HTR-8/SVneo (cell line): ENCODE measurements at regions not wholly inside any gene's neighbourhood (a gene's known extent, or its start where the extent isn't known, plus 50 kb on each side); places are given as distances from the start of the nearest gene placed in this dataset.
A peak's percentile ranks its signal among the peaks of the same experiment; 100 is the strongest.
"Not testable (repeated sequence)": the region's sequence is repeated elsewhere in the genome, so short reads cannot be mapped to it uniquely, and the experiment has no call there.

ENCODE experiments used
- DNase-seq: peaks from one replicate; pipeline ENCODE4 v3.0.0; 2011; ENCODE audit warnings: low spot score, mixed read lengths; ENCODE audit not compliant: insufficient read length
- FAIRE-seq: peaks from 2 replicates; lab custom pipeline; 2011; peaks lifted over from hg19 to GRCh38; lab: Jason Lieb, UNC

DNA sequence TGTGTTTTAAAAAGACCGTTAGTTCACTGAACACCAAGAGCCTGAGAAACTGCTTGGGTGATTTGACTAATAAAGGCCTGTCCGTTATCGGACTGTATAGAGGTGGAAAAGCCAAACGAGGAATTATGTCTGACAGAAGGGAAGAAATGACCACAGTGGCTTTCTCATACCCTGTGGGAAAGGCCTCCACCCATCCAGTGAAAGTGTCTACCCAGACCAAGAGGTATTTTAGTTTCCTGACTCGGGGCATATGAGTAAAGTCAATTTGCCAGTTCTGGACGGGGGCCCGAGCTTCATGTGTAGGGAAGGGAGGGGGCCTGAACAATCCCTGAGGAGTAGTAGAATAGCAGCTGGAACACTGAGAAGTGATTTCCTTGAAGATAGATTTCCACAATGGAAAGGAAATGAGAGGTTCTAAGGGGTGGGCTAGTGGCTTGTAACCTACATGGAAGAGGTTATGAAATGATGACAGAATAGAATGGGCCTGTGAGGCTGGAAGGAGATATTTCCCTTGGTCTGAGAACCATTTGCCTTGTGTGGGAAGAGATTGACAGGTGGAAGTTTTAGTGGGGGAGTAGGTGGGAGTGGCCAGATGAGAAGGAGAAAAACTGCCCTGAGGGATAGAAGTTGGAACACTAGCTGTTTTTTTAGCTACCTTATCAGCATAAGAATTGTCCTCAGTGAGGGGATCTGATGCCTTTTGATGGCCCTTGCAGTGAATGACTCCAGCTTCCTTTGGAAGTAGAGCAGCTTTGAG lies 106.4 kb upstream of the PPM1J start:
- not testable (repeated sequence) for FAIRE-seq

DNA sequence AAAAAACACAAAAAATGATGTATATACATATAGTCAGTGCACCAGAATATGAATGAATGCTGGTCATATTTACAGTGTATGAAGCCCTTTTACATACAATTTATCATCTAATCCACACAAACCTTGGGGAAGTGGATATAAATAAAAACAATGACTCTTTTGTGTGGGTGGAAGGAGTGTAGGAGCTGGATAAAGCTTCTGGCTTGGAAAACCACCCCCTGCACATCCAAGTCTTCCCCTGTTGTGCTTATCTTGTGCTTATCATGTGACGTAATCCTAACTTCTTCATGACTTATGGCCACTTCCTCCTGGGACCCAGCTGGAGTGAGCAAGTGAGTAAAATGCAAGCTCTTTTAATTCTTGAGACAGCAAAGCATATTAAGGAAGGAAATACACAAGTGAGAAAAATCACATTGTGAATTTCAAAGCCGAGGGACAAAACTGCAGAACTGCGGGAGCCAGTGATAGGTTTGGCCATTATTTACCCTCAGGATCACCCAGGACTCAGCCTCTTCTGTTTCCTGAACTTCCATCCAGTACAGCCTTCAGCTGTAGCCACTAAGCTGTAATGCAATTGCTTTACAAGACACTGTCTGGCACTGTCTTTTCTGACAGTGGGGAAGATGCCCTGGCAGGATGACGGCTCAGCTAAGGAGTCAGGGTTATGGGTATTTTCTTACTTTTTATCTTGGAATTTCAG lies 104.0 kb upstream of the PPM1J start:
- DNase-seq: peak; percentile 54
- FAIRE-seq: no peak

More for the DNA sequence above, 106.4 kb upstream of the PPM1J start:
- not testable (repeated sequence) for DNase-seq

DNA sequence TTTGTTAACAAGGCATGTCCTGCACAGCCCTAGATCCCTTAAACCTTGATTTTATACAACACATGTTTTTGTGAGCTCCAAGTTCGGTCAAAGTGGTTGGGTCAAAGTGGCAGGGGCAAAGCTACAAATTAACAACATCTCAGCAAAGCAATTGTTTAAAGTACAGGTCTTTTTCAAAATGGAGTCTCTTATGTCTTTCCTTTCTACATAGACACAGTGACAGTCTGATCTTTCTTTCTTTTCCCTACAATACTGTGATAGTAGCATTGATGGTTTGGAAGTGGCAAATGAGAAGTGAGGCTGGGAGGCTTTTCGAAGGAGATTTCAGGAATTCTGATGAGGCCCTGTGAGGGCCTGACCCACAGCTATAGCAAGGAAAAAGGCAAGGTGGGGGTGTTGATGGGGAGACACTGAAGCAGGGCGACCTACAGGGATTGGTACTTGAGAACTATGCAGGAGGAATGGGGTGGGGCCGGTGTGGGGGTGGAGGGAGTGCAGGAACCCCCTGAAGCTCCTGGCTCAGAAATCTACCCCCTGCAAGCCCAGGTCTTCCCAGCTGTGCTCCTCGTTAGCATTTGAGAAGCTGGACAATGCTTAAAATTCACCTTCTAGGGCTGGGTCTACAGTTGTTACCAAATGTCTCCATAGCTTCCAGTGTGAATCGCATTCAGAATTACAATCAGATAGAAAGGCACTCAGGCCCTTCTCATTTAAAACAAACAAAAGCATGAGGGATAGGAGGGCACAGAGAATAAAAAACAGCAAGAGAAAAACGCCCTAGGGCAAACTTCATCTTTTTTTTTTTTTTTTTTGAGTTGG lies 102.6 kb upstream of the PPM1J start:
- no peak for DNase-seq
- no peak for FAIRE-seq

DNA sequence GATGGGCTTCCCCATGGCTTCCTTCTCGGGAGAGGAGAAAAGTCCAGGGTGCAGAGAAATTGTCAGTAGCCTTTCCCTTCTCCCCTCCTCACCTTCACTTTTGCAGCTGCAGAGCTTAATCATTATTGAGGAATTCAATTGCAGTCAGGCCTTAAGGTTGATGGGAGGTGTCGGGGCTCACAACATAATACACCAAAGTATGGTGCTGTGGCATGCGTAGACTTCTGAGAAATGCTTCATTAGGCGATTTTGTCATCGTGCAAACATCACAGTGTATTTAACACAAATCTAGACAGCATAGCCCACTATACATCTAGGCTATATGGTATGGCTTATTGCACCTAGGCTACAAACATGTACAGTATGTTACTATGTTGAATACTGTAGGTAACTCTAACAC lies 100.2 kb upstream of the PPM1J start:
- DNase-seq: no peak
- FAIRE-seq: no peak

DNA sequence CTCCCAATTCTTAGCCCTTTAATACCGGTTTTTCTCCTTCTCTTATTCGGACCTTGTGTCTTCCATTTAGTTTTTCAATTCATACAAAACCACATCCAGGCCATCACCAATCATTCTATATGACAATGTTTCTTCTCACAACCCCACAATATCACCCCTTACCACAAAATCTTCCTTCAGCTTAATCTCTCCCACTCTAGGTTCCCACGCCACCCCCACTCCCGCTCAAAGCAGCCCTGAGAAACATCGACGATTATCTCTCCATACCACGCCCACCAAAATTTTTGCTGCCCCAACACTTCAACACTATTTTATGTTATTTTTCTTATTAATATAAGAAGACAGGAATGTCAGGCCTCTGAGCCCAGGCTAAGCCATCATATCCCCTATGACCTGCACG lies 99.5 kb upstream of the PPM1J start:
- not testable (repeated sequence) for DNase-seq, FAIRE-seq

DNA sequence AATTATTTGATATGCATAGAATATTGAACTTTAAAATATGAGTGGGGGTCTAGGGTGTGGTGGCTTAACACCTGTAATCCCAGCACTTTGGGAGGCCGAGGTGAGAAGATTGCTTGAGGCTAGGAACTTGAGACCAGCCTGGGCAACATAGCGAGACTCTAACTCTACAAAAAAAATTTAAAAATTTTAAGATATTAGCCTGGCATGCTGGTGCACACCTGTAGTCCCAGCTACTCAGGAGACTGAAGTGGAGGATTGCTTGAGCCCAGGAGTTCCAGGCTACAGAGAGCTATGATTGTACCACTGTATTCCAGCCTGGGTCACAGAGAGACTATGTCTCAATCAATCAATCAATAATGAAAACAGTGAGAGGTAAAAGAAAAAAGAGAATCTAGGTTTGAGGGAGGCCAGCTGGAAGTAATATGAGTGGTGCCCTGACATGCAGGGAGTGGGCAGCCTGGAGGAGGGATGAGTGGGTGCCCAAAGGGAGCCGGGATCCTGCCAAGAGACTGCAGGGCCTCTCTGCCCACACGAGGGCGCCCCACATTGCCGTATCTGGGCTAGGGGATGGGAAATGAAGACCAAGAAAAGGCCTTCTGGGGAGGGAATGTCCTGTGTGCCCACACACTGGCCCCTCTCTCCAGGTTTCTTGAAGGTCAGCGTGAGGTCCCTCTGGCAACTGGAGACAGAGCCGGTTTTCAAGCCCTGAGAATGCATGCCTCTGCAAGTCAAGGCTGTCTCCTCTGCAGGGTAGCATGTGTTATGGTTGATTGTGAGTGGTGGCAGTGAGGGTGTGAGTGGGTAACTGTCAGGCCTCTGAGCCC lies 93.9 kb upstream of the PPM1J start:
- no peak for FAIRE-seq
- peak; percentile 72 for DNase-seq

DNA sequence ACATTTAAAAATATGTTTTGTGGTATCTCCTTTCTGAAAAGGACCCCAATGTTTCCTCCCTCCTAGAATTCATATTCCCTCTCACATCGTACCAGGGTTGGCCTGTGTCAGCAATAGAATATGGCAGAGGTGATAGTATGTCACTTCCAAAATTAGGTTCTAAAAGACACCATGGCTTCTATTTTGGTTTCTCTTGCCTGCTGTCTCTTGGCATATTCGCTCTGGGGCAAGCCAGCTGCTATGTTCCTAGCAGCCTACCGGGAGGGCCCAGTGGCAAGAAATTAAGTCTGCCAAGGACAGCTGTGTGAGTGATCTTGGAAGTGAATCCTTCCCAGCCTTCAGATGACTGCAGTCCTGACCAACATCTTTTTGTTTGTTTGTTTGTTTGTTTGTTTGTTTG lies 92.9 kb upstream of the PPM1J start:
- FAIRE-seq (no peak), DNase-seq (no peak)

DNA sequence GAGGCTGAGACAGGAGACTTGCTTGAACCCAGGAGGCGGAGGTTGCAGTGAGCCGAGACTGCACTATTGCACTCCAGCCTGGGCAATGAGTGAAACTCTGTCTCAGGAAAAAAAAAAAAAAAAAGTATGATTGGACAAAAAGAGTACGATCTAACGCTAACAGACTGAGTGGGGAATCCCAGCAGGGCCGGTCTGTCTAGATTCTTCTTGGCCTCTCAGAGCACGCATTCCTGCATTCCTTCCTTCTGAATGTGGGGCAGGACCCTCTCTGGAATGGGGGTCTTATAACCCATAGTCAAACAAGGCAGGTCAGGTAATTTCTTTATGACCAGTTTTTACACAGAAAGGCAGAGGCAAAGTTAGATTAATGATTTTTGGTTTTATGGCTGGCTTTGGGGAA lies 92.0 kb upstream of the PPM1J start:
- no peak for FAIRE-seq
- no peak for DNase-seq

DNA sequence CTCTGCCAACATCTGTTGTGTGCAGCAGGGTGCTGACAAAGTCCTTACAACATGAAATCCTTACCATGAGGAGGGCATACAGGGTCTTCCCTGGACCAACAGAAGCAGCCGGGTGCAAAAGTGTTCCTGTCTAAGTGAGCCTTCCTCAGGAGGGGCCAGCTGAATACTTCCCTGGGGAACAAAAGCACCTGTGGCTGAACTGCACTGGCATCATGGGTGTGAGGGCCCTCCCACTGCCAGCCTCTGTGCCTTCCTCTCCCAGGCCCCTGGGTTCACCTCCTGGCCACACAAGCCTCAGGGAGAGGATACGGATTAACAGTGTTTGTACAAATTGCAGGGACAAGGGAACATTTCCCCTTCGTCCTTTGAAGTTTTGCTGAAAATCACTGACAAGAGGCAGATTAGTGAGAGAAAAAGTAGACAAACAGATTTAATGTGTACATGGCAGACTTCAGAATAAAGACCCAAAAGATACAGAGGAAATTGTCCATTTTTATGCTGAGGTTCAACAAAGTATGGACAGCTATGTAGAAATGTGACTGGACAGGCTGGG lies 91.0 kb upstream of the PPM1J start:
- FAIRE-seq: no peak

DNA sequence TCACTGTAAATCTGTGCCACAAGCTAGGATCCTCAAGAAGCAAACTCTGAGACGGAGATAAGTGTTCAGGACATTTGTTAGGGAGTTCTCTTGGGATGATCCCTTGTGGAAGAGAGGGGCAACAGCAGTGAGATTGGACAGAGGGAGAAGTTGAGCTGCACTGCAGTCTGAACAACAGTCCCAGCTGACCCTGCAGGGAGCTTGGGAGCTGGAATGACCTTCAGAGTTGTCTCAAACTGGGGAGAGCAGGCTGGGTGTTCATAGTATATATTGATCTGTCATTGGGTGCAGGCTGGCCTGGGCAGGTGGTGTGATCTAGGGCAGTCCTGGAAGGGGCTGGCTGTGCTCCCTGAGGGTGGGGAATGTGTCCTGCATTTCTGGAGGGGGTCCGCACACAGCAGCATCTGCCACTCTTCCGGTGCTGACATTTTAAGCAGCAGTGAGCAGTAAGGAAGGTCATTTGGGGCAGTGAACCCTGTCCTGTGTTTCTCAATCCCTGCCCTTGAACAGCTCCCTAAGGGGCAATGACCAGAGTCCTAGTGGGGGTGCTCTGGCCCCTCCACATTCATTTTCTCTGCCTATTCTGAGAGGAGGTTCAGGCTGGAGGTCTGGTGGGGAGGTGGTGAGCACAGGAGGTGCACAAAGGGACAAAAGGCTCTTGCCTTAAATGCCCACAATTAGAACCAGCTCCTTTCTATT lies 90.2 kb upstream of the PPM1J start:
- no peak for DNase-seq
- no peak for FAIRE-seq

More for the DNA sequence above, 91.0 kb upstream of the PPM1J start:
- DNase-seq: no peak

DNA sequence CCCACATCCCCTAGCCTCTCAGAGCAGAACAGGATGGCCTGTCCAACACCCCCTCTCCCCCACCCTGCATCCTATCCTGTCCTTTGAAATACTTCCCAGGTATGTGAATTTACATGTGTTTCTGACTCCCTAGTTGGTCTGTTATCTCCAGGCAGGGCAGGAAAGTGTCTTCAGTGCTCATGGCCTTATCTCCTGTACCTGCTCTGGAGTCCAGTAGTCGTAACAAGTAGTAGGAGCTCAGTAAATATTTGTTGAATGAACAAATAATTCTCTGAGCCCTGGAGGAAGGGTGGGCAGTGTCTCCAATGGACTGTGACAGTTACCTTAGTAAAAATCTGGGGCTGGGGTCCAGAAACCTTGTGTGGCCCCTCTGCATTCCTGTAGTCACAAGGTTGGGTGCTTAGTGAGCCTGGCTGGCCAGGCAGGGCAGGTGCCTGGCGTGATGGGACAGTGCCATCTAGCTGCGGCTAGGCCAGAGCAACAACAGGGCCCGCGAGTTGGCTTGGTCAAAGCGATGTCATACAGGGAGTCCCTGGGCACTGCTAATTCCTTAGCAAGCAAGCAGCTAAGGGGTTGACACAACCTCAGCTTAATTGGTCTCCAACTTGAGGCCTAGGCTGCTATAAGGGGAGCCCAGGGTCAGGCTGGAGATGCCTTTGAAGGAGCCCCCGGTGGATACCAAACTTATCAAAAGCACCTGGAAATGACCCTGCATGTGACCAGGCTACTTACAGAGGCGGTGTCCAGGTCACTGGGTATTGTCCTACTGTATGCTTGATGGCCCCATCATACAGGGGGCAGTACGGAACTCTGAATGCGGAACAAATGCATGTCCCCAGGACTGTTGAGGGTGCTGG lies 89.0 kb upstream of the PPM1J start:
- FAIRE-seq (no peak), DNase-seq (peak; percentile 57)

DNA sequence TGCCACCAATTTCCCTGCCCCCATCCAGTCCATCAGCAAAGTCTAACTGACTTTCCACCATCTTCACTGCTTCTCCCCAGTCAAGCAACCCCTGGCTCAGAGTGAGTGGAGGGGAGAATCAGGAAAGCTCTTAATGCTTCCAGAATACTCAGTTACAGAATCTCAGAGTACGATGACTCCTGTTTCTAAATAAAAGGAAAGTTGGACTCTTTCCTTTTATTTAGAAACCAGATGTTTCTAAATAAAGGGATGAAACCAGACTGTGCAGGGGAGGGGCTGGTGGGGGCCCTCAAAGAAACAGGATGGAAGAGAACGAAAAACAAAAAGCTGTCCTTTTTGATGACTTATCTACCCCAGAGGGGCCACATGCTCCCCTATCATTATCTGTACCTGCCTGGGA lies 85.2 kb upstream of the PPM1J start:
- FAIRE-seq: no peak
- no peak for DNase-seq

DNA sequence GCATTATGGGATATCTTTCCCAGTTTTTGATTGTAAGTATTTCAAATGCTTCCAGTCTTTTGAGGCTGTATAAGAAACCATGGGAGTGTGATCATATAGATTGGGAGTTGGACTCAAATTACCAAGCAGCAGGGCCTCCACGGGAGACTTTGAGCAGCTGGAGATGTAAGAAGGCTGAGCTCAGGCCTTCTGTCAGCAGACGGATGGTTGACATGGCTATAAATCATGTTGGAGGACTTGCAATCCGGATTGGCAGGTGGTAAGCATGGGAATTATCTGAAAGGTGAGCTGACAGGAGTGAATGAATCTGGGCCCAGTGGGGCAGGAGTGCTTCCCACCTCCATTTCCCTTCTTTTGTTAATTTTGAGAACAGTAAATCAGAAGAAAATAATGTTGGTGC lies 83.2 kb upstream of the PPM1J start:
- FAIRE-seq (no peak), DNase-seq (no peak)

DNA sequence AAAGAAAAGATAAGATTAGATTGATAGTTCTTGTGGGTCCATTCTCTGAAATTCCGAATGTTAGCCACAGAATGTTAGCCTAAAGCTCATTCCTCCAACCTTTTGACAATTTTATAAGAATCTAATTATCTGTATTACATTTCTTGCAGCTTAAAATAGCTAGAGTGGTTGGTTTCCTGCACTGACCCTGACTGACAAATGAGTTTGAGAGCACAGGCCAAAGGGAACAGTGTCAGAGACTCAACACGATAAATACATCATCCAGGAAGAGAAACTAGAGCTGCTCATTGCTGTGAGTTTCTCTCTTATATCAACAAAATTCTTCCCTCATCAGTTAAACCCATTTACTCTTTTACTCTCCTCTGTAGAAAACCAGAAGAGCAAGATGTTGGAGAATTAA lies 82.1 kb upstream of the PPM1J start:
- DNase-seq: no peak
- FAIRE-seq: no peak

DNA sequence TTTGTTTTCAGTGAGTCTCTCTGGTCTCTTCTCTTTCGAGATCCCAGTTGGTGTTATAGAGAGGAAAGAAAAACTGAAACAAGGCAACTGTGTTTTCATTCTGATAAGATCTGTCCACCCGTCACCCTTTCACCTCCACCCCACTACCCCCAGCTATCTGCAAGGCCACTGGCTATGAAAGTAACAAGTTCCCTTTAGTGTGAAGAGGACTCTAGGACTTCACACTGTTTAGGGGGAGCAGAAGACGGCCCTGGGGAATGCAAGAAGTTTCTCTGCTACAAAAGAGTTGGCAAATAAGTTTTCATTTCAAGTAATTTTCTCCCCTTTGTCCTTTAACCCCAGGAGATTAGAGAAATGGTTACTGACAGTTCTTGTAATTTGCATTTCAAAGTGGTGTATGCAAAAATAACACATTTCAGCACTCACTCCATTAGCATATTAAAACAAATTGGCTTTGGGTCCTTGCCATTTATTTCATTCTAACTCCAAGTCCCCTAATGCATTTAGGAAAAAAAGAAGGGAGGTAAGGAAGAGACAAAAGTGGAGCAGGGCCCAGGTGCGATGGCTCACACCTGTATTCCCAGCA lies 79.6 kb upstream of the PPM1J start:
- FAIRE-seq (no peak), DNase-seq (no peak)

DNA sequence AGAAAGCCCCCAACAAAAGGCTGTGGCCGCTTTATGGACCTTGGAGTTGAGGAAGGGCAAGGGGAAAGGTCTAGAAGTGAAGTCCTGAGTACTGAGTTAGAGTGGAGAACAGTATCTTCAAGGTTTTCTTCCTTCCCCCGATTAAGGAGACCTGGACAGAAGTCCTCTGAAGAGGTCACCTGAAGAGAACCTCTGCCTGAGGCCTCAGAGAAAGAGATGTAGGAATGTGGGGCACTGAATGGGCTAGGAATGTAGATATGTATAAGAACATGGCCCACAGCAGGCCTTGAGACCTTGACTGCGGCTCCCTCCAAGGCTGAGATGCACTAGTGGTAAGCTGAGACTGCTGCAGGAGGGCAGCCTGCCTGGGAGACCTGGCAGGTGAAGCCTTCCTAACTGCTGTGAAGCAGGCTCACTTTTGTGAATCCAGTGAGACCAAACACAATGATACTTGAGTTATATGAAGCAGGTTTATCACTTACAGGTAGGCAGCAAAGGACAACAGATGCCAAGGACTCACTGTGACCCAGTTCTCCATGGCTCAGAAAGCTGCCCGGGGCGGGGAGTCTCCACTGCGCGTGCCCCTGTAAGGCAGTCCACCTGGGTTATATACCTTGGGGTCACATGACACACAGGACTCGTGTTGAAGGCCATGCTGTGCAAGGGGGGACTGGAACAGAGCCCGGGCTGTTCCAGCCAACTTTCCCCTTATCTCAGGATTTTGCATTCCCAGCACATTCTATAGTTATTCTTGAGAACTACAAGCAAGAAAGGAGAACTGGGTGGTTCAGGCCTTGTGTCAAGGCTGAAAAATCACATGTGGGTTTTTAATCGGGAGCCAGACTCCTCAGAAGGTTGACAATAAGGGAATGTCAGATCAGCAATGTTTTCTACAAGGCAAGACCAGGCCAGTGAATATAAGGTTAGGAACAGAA lies 78.8 kb upstream of the PPM1J start:
- FAIRE-seq: no peak
- DNase-seq: no peak

DNA sequence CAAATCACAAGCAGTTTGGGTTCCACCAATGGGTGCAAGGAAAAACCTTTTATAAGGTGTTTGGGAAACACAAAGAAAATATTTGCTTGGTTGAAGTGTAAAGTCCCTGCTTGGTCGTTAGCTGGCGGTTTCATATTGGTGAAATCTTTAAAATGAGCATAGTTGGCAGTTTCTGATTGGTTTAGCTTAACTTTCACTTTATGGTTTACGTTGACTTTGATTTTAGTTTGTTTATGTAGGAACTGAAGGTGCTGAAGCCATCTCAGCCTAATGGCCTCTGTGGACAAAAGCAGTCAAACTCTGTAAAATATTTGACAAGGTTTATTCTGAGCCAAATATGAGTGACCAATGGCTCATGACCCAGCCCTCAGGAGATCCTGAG lies 76.6 kb upstream of the PPM1J start:
- DNase-seq (no peak), FAIRE-seq (no peak)
